ENCODE measurements at regions not wholly inside any gene's neighbourhood (a gene's known extent, or its start where the extent isn't known, plus 50 kb on each side); places are given as distances from the start of the nearest gene placed in this dataset.
A peak's percentile ranks its signal among the peaks of the same experiment; 100 is the strongest.
"Not testable (repeated sequence)": the region's sequence is repeated elsewhere in the genome, so short reads cannot be mapped to it uniquely, and the experiment has no call there.

- DNase-seq (ENCODE audit: low read depth): no peak
Measured at GRCh38 chr10:108560488-108560887, 1362.8 kb downstream of the XPNPEP1 start.

- DNase-seq (ENCODE audit: low read depth): peak; percentile 1
Measured at GRCh38 chr10:108556186-108556585, 1367.1 kb downstream of the XPNPEP1 start.

- DNase-seq (ENCODE audit: low read depth): no peak
Measured at GRCh38 chr10:108545921-108546320, 1377.4 kb downstream of the XPNPEP1 start.

GRCh38 chr10:108544500-108545120, 1378.7 kb downstream of the XPNPEP1 start:
- DNase-seq (ENCODE audit: low read depth): peak; percentile 12

- not testable (repeated sequence) for DNase-seq (ENCODE audit: low read depth)
Measured at GRCh38 chr10:108533551-108533950, 1369.0 kb upstream of the SORCS1 start.

GRCh38 chr10:108523016-108523800, 1358.7 kb upstream of the SORCS1 start:
- no peak for DNase-seq (ENCODE audit: low read depth)

- no peak for DNase-seq (ENCODE audit: low read depth)
Measured at GRCh38 chr10:108521827-108522492, 1357.5 kb upstream of the SORCS1 start.

GRCh38 chr10:108515821-108516220, 1351.3 kb upstream of the SORCS1 start:
- no peak for DNase-seq (ENCODE audit: low read depth)

GRCh38 chr10:108500396-108500795, 1335.9 kb upstream of the SORCS1 start:
- DNase-seq (ENCODE audit: low read depth): no peak

- DNase-seq (ENCODE audit: low read depth): no peak
Measured at GRCh38 chr10:108496106-108496505, 1331.6 kb upstream of the SORCS1 start.

GRCh38 chr10:108490944-108491343, 1326.4 kb upstream of the SORCS1 start:
- DNase-seq (ENCODE audit: low read depth): no peak

- DNase-seq (ENCODE audit: low read depth): no peak
Measured at GRCh38 chr10:108471420-108471819, 1306.9 kb upstream of the SORCS1 start.

GRCh38 chr10:108469940-108470339, 1305.4 kb upstream of the SORCS1 start:
- no peak for DNase-seq (ENCODE audit: low read depth)

- DNase-seq (ENCODE audit: low read depth): no peak
Measured at GRCh38 chr10:108465871-108466641, 1301.5 kb upstream of the SORCS1 start.

GRCh38 chr10:108462005-108462404, 1297.5 kb upstream of the SORCS1 start:
- no peak for DNase-seq (ENCODE audit: low read depth)

- no peak for DNase-seq (ENCODE audit: low read depth)
Measured at GRCh38 chr10:108454793-108455192, 1290.3 kb upstream of the SORCS1 start.

- DNase-seq (ENCODE audit: low read depth): no peak
Measured at GRCh38 chr10:108454224-108454623, 1289.7 kb upstream of the SORCS1 start.

GRCh38 chr10:108453166-108453565, 1288.7 kb upstream of the SORCS1 start:
- DNase-seq (ENCODE audit: low read depth): no peak

- no peak for DNase-seq (ENCODE audit: low read depth)
Measured at GRCh38 chr10:108452533-108452932, 1288.0 kb upstream of the SORCS1 start.

- DNase-seq (ENCODE audit: low read depth): no peak
Measured at GRCh38 chr10:108450280-108450679, 1285.8 kb upstream of the SORCS1 start.

- DNase-seq (ENCODE audit: low read depth): no peak
Measured at GRCh38 chr10:108445746-108446145, 1281.2 kb upstream of the SORCS1 start.

GRCh38 chr10:108443636-108444035, 1279.1 kb upstream of the SORCS1 start:
- no peak for DNase-seq (ENCODE audit: low read depth)
